GM12878 (cell line): ENCODE measurements at regions not wholly inside any gene's neighbourhood (a gene's known extent, or its start where the extent isn't known, plus 50 kb on each side); places are given as distances from the start of the nearest gene placed in this dataset.

Source experiments
- ATAC-seq: fragments of 200-7000 bp; cut with Tn5 transposase; 3 replicates; pipeline ENCODE4 v1.9.1; 2020; ENCODE audit warnings: mild to moderate bottlenecking, moderate library complexity
- BruUV-seq: library from RNA; stranded (reverse); fragments of 400-500 nt; replicated peaks from 2 replicates; lab custom pipeline; 2021; lab: Mats Ljungman, UMichigan
- CTCF ChIA-PET: fragments of 300-600 bp; sonication (Branson Sonifier 250); formaldehyde crosslinking; extraction: SDS; loops from one replicate; lab custom pipeline; 2021; ENCODE audit warnings: inconsistent platforms; lab: Yijun Ruan, JAX
- POLR2A ChIA-PET: fragments of 350-600 bp; formaldehyde crosslinking; extraction: SDS; loops from one replicate; lab custom pipeline; 2021; ENCODE audit warnings: inconsistent platforms; lab: Charles Lee
- RAD21 ChIA-PET: fragments of 300-600 bp; sonication (Branson Sonifier 250); formaldehyde crosslinking; loops from one replicate; lab custom pipeline; 2023; ENCODE audit warnings: antibody characterized with exemption; ENCODE audit not compliant: unreplicated experiment; lab: Charles Lee
- SMC1A ChIA-PET: fragments of 300-600 bp; sonication (Branson Sonifier 250); formaldehyde crosslinking; loops from one replicate; lab custom pipeline; 2023; ENCODE audit not compliant: unreplicated experiment, uncharacterized antibody; lab: Charles Lee
- DNase-seq: peaks from one replicate; pipeline ENCODE4 v3.0.0-alpha.2; 2011; ENCODE audit warnings: low read depth, low spot score
- FAIRE-seq: peaks from 3 replicates; lab custom pipeline; 2011; peaks lifted over from hg19 to GRCh38; lab: Jason Lieb, UNC
- H2AFZ ChIP-seq: 2 replicates; pipeline ENCODE4 v1.6.0; 2011; ENCODE audit warnings: low read depth, low read length, control low read depth; ENCODE audit not compliant: control insufficient read depth
- H3K27ac ChIP-seq: 2 replicates; pipeline ENCODE4 v1.5.1; 2011; ENCODE audit warnings: control low read depth; ENCODE audit not compliant: control insufficient read depth, insufficient read depth
- H3K27me3 ChIP-seq, 2 experiments: replicated peaks in 1 of 2; 2 replicates each; pipeline versions ENCODE4 v1.6.0 to v1.6.1; 2011; ENCODE audit warnings: low read length in 1 of 2; ENCODE audit not compliant: control insufficient read depth in 2 of 2, insufficient read depth in 2 of 2
- H3K36me3 ChIP-seq, 2 experiments: 2 replicates each; pipeline ENCODE4 v1.5.1; 2011; ENCODE audit warnings: low read length in 1 of 2; ENCODE audit not compliant: control insufficient read depth in 2 of 2, insufficient read depth in 2 of 2
- H3K4me1 ChIP-seq: 2 replicates; pipeline ENCODE4 v1.6.1; 2011; ENCODE audit warnings: mild to moderate bottlenecking, low read length, moderate library complexity, mixed read lengths; ENCODE audit not compliant: control insufficient read depth, insufficient read depth
- H3K4me2 ChIP-seq: 2 replicates; pipeline ENCODE4 v1.6.0; 2011; ENCODE audit warnings: control low read depth; ENCODE audit not compliant: control insufficient read depth, insufficient read depth
- H3K4me3 ChIP-seq: fragments of 200-600 bp; sonication (generic); 2 replicates; pipeline ENCODE4 v1.5.1; 2016
- H3K79me2 ChIP-seq: 2 replicates; pipeline ENCODE4 v1.6.0; 2011; ENCODE audit warnings: low read length; ENCODE audit not compliant: control insufficient read depth, insufficient read depth
- H3K9ac ChIP-seq: 2 replicates; pipeline ENCODE4 v1.8.0; 2011; ENCODE audit warnings: low read length, control low read depth, mixed read lengths; ENCODE audit not compliant: control insufficient read depth, insufficient read depth
- H3K9me3 ChIP-seq: replicated peaks from 3 replicates; pipeline ENCODE4 v1.5.1; 2011; ENCODE audit warnings: mild to moderate bottlenecking, low read length; ENCODE audit not compliant: control insufficient read depth, insufficient read depth
- H4K20me1 ChIP-seq: 2 replicates; pipeline ENCODE4 v1.6.0; 2011; ENCODE audit not compliant: control insufficient read depth, insufficient read depth
- BMI1 ChIP-seq: fragments of 450-650 bp; IDR thresholded peaks from 2 replicates; pipeline ENCODE4 v1.6.1; 2016; ENCODE audit warnings: mild to moderate bottlenecking, moderate library complexity, borderline replicate concordance
- CEBPZ ChIP-seq: fragments of 150-350 bp; IDR thresholded peaks from 2 replicates; pipeline ENCODE4 v1.6.1; 2016; ENCODE audit warnings: low read depth, low read length
- CREB1 ChIP-seq: IDR thresholded peaks from 2 replicates; pipeline ENCODE4 v1.6.1; 2012; ENCODE audit warnings: low read depth, mild to moderate bottlenecking, inconsistent platforms
- IKZF2 ChIP-seq, 2 experiments: fragments of 450-650 bp; IDR thresholded peaks; 2 replicates each; pipeline ENCODE4 v1.6.1; 2017; ENCODE audit warnings: mild to moderate bottlenecking in 2 of 2, moderate library complexity in 2 of 2
- KLF5 ChIP-seq: fragments of 450-650 bp; IDR thresholded peaks from 2 replicates; pipeline ENCODE4 v1.6.1; 2014; ENCODE audit warnings: mild to moderate bottlenecking; ENCODE audit not compliant: partially characterized antibody
- MTA2 ChIP-seq: fragments of 450-650 bp; IDR thresholded peaks from 2 replicates; pipeline ENCODE4 v1.6.1; 2016; ENCODE audit warnings: low read depth, mild to moderate bottlenecking, moderate library complexity
- MTA3 ChIP-seq: IDR thresholded peaks from 2 replicates; pipeline ENCODE4 v1.6.1; 2012; ENCODE audit warnings: low read length, inconsistent platforms, borderline replicate concordance
- NR2C1 ChIP-seq: fragments of 450-650 bp; IDR thresholded peaks from 2 replicates; pipeline ENCODE4 v1.6.1; 2017; ENCODE audit warnings: antibody characterized with exemption, mild to moderate bottlenecking, moderate library complexity
- PKNOX1 ChIP-seq: fragments of 450-650 bp; IDR thresholded peaks from 2 replicates; pipeline ENCODE4 v1.6.1; 2016; ENCODE audit warnings: mild to moderate bottlenecking
- RELA ChIP-seq: fragments of 450-650 bp; IDR thresholded peaks from 2 replicates; pipeline ENCODE4 v1.8.0; 2014; ENCODE audit warnings: borderline replicate concordance; ENCODE audit not compliant: partially characterized antibody
- RUNX3 ChIP-seq: IDR thresholded peaks from 2 replicates; pipeline ENCODE4 v1.6.1; 2012; ENCODE audit warnings: low read length, inconsistent platforms
- SMARCA5 ChIP-seq: fragments of 450-650 bp; IDR thresholded peaks from 2 replicates; pipeline ENCODE4 v1.6.1; 2017; ENCODE audit warnings: mild to moderate bottlenecking
- ZBTB11 ChIP-seq: fragments of 450-650 bp; formaldehyde crosslinking; IDR thresholded peaks from 2 replicates; pipeline ENCODE4 v1.5.0; 2022; ENCODE audit warnings: mild to moderate bottlenecking, missing genetic modification characterization
- ZNF274 ChIP-seq: IDR thresholded peaks from one replicate; pipeline ENCODE4 v1.8.0; 2011; ENCODE audit not compliant: insufficient read length, insufficient read depth
- WGBS: methylation state at CpG from one replicate; pipeline ENCODE4 v1.1.6; 2016; ENCODE audit warnings: low lambda C conversion rate; ENCODE audit not compliant: insufficient replicate concordance, insufficient coverage; ENCODE audit errors: missing lambda C conversion rate; 5-methylcytosine and 5-hydroxymethylcytosine counted together
- in situ Hi-C: fragments of 300-500 bp; cut with MboI; formaldehyde crosslinking; loops from 9 replicates; pipeline ENCODE4 v1.14.3; 2018; ENCODE audit warnings: mixed read lengths
- intact Hi-C: fragments of 100-400 bp; cut with micrococcal nuclease; formaldehyde crosslinking; loops from one replicate; pipeline ENCODE4 v1.14.2; 2022; ENCODE audit not compliant: unreplicated experiment

- ATAC-seq (no peak), DNase-seq (no peak), FAIRE-seq (no peak)
- no peak overlapping the region for H3K27ac ChIP-seq
- H3K36me3 ChIP-seq: no peaks in the 10 kb centered on the region
- 2% methylated on average over 4 of the region's 4 CpGs for WGBS
- H3K4me1 ChIP-seq: no peaks in the 10 kb centered on the region
- TF ChIP-seq MTA2 (no peak), MTA3 (no peak), ZNF274 (no peak), ZBTB11 (CRISPR knock-in tag) (no peak), BMI1 (no peak), NR2C1 (no peak), CREB1 (no peak), KLF5 (no peak), RUNX3 (no peak), SMARCA5 (no peak), PKNOX1 (no peak), IKZF2 (IDR thresholded peaks at IDR 0.05) (no peak), RELA (no peak), CEBPZ (no peak)
- ChIA-PET SMC1A (no interaction called here), POLR2A (no interaction called here), RAD21 (no interaction called here), CTCF (no interaction called here)
- H3K4me2 ChIP-seq: no peak overlapping the region
- no peaks in the 10 kb centered on the region for H3K27me3 ChIP-seq
- H3K9me3 ChIP-seq: no peaks in the 10 kb centered on the region
- intact Hi-C loops: no loop called here
- no peaks in the 10 kb centered on the region for H3K79me2 ChIP-seq
- in situ Hi-C loops: no loop called here
- H2AFZ ChIP-seq: no peak overlapping the region
- BruUV-seq: no TSS peak
- H3K9ac ChIP-seq: no peak overlapping the region
- H4K20me1 ChIP-seq: no peaks in the 10 kb centered on the region
- no peak overlapping the region for H3K4me3 ChIP-seq
Measured at GRCh38 chr14:85214471-85214870, 315.5 kb upstream of the FLRT2 start.
